CD14-positive monocyte (primary cell): ENCODE measurements at regions not wholly inside any gene's neighbourhood (a gene's known extent, or its start where the extent isn't known, plus 50 kb on each side); places are given as distances from the start of the nearest gene placed in this dataset.

Experiments
- DNase-seq, 3 donors: peaks; one replicate each; pipeline ENCODE4 v3.0.0-alpha.2; 2011 to 2022
- H2AFZ ChIP-seq: 2 replicates; pipeline ENCODE4 v1.6.0; 2012; ENCODE audit warnings: mild to moderate bottlenecking, low read depth, low read length, inconsistent platforms; ENCODE audit not compliant: insufficient read depth, poor library complexity, severe bottlenecking
- H3K27ac ChIP-seq, 2 donors: 1 replicate in 1 of 2; 2 replicates in 1 of 2; pipeline ENCODE4 v1.5.1; 2012 to 2013; ENCODE audit warnings: low read length in 2 of 2, control low read depth in 1 of 2, inconsistent platforms in 1 of 2, low read depth in 1 of 2, mild to moderate bottlenecking in 1 of 2
- H3K27me3 ChIP-seq, 2 donors: one replicate each; pipeline versions ENCODE4 v1.6.0 to v1.6.1; 2011 to 2013; ENCODE audit warnings: low read length in 2 of 2; ENCODE audit not compliant: control insufficient read depth in 2 of 2, insufficient read depth in 2 of 2
- H3K36me3 ChIP-seq, 2 donors: replicated peaks in 1 of 2; 1 replicate in 1 of 2; 2 replicates in 1 of 2; pipeline versions ENCODE4 v1.5.1 to v1.6.1; 2012 to 2013; ENCODE audit warnings: low read length in 2 of 2, control low read depth in 1 of 2, inconsistent platforms in 1 of 2, mild to moderate bottlenecking in 1 of 2; ENCODE audit not compliant: insufficient read depth in 2 of 2, control insufficient read depth in 1 of 2
- H3K4me1 ChIP-seq, 2 donors: 1 replicate in 1 of 2; 2 replicates in 1 of 2; pipeline versions ENCODE4 v1.5.1 to v1.6.1; 2012 to 2013; ENCODE audit warnings: low read length in 2 of 2, control low read depth in 1 of 2, inconsistent platforms in 1 of 2, mild to moderate bottlenecking in 1 of 2, moderate library complexity in 1 of 2; ENCODE audit not compliant: insufficient read depth in 2 of 2, control insufficient read depth in 1 of 2
- H3K4me2 ChIP-seq: replicated peaks from 2 replicates; pipeline ENCODE3; 2012; ENCODE audit warnings: low read length, moderate library complexity, mild to moderate bottlenecking; ENCODE audit not compliant: poor library complexity, severe bottlenecking; ENCODE audit errors: extremely low read depth
- H3K4me3 ChIP-seq, 3 experiments: fragments of 200-600 bp in 1 of 3; sonication (generic) in 1 of 3; replicated peaks in 1 of 3; 1 replicate in 2 of 3; 2 replicates in 1 of 3; pipeline ENCODE4 v1.5.1; 2011 to 2013; ENCODE audit warnings: low read length in 3 of 3, mild to moderate bottlenecking in 3 of 3, control low read depth in 2 of 3, low read depth in 2 of 3, inconsistent platforms in 1 of 3, moderate library complexity in 1 of 3
- H3K79me2 ChIP-seq: 2 replicates; pipeline ENCODE4 v1.6.0; 2012; ENCODE audit warnings: mild to moderate bottlenecking, control low read depth, inconsistent platforms, low read length, moderate library complexity; ENCODE audit not compliant: insufficient read depth
- H3K9ac ChIP-seq: 2 replicates; pipeline ENCODE4 v1.6.0; 2017; ENCODE audit warnings: low read length, mild to moderate bottlenecking; ENCODE audit not compliant: insufficient read depth, poor library complexity, severe bottlenecking
- H3K9me3 ChIP-seq, 2 donors: replicated peaks in 1 of 2; 1 replicate in 1 of 2; 2 replicates in 1 of 2; pipeline versions ENCODE4 v1.5.1 to v1.6.1; 2012 to 2013; ENCODE audit warnings: low read length in 2 of 2, control low read depth in 1 of 2; ENCODE audit not compliant: control insufficient read depth in 1 of 2, insufficient read depth in 1 of 2
- H4K20me1 ChIP-seq: 2 replicates; pipeline ENCODE4 v1.6.0; 2012; ENCODE audit warnings: mild to moderate bottlenecking, low read length, control low read depth, moderate library complexity; ENCODE audit not compliant: insufficient read depth
- H3K27ac Mint-ChIP-seq, 7 donors: one replicate each; pipeline ENCODE4 v1.8.0; 2020; ENCODE audit warnings: mild to moderate bottlenecking in 7 of 7, mixed read lengths in 7 of 7, moderate library complexity in 6 of 7, inconsistent platforms in 2 of 7
- H3K27me3 Mint-ChIP-seq, 3 donors: one replicate each; pipeline ENCODE4 v1.8.0; 2021 to 2022; ENCODE audit warnings: low read depth in 3 of 3, mild to moderate bottlenecking in 3 of 3, mixed read lengths in 3 of 3, moderate library complexity in 3 of 3, inconsistent platforms in 1 of 3
- H3K36me3 Mint-ChIP-seq, 2 donors: one replicate each; pipeline ENCODE4 v1.8.0; 2020; ENCODE audit warnings: mixed read lengths in 2 of 2, inconsistent platforms in 1 of 2, mild to moderate bottlenecking in 1 of 2
- H3K4me1 Mint-ChIP-seq: one replicate; pipeline ENCODE4 v1.8.0; 2020; ENCODE audit warnings: mild to moderate bottlenecking, mixed read lengths
- H3K4me3 Mint-ChIP-seq, 2 donors: one replicate each; pipeline ENCODE4 v1.8.0; 2020; ENCODE audit warnings: mild to moderate bottlenecking in 2 of 2, mixed read lengths in 2 of 2, moderate library complexity in 1 of 2
- H3K9me3 Mint-ChIP-seq, 7 donors: one replicate each; pipeline ENCODE4 v1.8.0; 2020 to 2022; ENCODE audit warnings: mixed read lengths in 7 of 7, mild to moderate bottlenecking in 6 of 7, moderate library complexity in 6 of 7, inconsistent platforms in 2 of 7
- WGBS: methylation state at CpG from one replicate; pipeline ENCODE4 v1.1.5; 2013; ENCODE audit warnings: missing lambda C conversion rate; ENCODE audit not compliant: insufficient coverage; 5-methylcytosine and 5-hydroxymethylcytosine counted together
- intact Hi-C, 2 donors: fragments of 100-400 bp; cut with micrococcal nuclease; formaldehyde crosslinking; loops; one replicate each; pipeline versions ENCODE4 v1.15.0 to v1.15.1; 2023
- TF ChIP-seq, protein P1 (sequence below): fragments of 200-600 bp; IDR thresholded peaks from one replicate; pipeline ENCODE4 v1.8.0; 2022; ENCODE audit warnings: antibody characterized with exemption, mild to moderate bottlenecking

DNA sequence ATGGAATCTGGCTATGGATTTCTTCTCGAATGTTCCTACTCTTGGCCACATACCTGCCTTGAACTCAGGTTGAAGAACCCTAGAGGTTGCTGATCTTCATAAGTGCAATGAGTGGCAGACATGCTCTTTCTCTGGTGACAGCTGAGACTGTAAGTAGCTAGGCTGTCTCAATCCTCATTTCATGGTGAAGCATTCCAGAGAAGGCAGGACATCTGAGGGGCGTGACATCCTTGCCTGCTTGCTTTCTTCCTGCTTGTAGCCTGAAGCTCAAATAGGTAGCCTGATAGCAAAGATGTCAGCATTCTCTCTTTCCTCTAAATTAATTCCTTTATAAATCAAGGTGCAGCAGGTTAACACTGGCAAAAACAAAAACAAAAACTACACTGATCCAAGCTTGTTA lies 114.6 kb upstream of the MAGI3 start:
- no peaks in the 10 kb centered on the region for H3K36me3 Mint-ChIP-seq
- 100% methylated on average over 1 of the region's 2 CpGs for WGBS
- no peaks in the 10 kb centered on the region for H3K4me1 Mint-ChIP-seq
- peaks cover 0 to 9% (median 0%) of the 10 kb centered on the region in 7 donors for H3K9me3 Mint-ChIP-seq
- H3K4me3 ChIP-seq: no peak overlapping the region
- TF ChIP-seq, protein P1, sequence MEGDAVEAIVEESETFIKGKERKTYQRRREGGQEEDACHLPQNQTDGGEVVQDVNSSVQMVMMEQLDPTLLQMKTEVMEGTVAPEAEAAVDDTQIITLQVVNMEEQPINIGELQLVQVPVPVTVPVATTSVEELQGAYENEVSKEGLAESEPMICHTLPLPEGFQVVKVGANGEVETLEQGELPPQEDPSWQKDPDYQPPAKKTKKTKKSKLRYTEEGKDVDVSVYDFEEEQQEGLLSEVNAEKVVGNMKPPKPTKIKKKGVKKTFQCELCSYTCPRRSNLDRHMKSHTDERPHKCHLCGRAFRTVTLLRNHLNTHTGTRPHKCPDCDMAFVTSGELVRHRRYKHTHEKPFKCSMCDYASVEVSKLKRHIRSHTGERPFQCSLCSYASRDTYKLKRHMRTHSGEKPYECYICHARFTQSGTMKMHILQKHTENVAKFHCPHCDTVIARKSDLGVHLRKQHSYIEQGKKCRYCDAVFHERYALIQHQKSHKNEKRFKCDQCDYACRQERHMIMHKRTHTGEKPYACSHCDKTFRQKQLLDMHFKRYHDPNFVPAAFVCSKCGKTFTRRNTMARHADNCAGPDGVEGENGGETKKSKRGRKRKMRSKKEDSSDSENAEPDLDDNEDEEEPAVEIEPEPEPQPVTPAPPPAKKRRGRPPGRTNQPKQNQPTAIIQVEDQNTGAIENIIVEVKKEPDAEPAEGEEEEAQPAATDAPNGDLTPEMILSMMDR: no peak
- H3K9ac ChIP-seq: no peak overlapping the region
- H3K79me2 ChIP-seq: no peaks in the 10 kb centered on the region
- H3K27me3 Mint-ChIP-seq: peaks cover 10 to 14% (median 12%) of the 10 kb centered on the region in 3 donors
- no peak overlapping the region for H2AFZ ChIP-seq
- H4K20me1 ChIP-seq: no peaks in the 10 kb centered on the region
- intact Hi-C loops: no loop called here
- no peak for DNase-seq
- no peak overlapping the region for H3K4me2 ChIP-seq
- no peaks in the 10 kb centered on the region for H3K27me3 ChIP-seq
- no peak overlapping the region for H3K4me3 Mint-ChIP-seq
- H3K27ac ChIP-seq: no peak overlapping the region
- no peaks in the 10 kb centered on the region for H3K9me3 ChIP-seq
- H3K36me3 ChIP-seq: no peaks in the 10 kb centered on the region
- H3K4me1 ChIP-seq: no peaks in the 10 kb centered on the region
- H3K27ac Mint-ChIP-seq: no peak overlapping the region

DNA sequence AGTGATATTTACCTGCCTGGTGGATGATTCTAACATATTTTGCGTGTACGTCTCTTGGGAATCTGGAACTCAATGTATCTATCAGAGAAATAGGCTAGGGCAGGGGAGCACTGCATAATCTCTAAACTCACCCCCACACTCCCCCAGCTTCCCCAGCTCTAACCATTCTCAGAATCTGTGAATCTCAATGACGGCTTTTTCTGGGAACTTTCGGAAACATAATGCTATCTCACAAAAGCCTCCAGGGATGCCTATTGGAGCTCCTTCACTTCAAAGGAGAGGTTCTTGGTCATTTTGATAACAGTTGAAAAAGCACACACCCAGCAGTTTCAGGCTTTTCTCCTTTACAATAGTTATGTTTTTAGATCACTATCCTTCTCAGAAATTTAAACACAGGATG lies 113.8 kb upstream of the MAGI3 start:
- no peaks in the 10 kb centered on the region for H4K20me1 ChIP-seq
- intact Hi-C loops: no loop called here
- H3K4me1 ChIP-seq: no peaks in the 10 kb centered on the region
- Mint-ChIP-seq H3K4me3 (no peak overlapping the region), H3K27ac (no peak overlapping the region), H3K27me3 (peaks cover 9 to 14% (median 12%) of the 10 kb centered on the region in 3 donors), H3K36me3 (no peaks in the 10 kb centered on the region), H3K9me3 (peaks cover 0 to 12% (median 0%) of the 10 kb centered on the region in 7 donors), H3K4me1 (no peaks in the 10 kb centered on the region)
- no peaks in the 10 kb centered on the region for H3K79me2 ChIP-seq
- TF ChIP-seq, protein P1: no peak
- H2AFZ ChIP-seq: no peak overlapping the region
- H3K27me3 ChIP-seq: no peaks in the 10 kb centered on the region
- no peak overlapping the region for H3K9ac ChIP-seq
- H3K9me3 ChIP-seq: no peaks in the 10 kb centered on the region
- no peak overlapping the region for H3K4me3 ChIP-seq
- WGBS: no CpG with 5 or more reads among the region's 4 CpGs
- no peaks in the 10 kb centered on the region for H3K36me3 ChIP-seq
- no peak overlapping the region for H3K27ac ChIP-seq
- no peak overlapping the region for H3K4me2 ChIP-seq
- no peak for DNase-seq
